H9 (cell line): ENCODE measurements at regions not wholly inside any gene's neighbourhood (a gene's known extent, or its start where the extent isn't known, plus 50 kb on each side); places are given as distances from the start of the nearest gene placed in this dataset.

Source experiments
- DNase-seq: peaks from one replicate; pipeline ENCODE4 v3.0.0-alpha.2; 2017
- H2AFZ ChIP-seq: one replicate; pipeline ENCODE4 v1.6.1; 2013; ENCODE audit warnings: mild to moderate bottlenecking, low read length, control low read depth, moderate library complexity
- H2AK5ac ChIP-seq: 2 replicates; pipeline ENCODE4 v1.6.1; 2013; ENCODE audit warnings: low read length, control low read depth, mixed read lengths; ENCODE audit not compliant: insufficient read length
- H2BK120ac ChIP-seq: one replicate; pipeline ENCODE4 v1.6.1; 2013; ENCODE audit warnings: low read depth, mild to moderate bottlenecking, low read length, control low read depth, inconsistent platforms; ENCODE audit not compliant: poor library complexity, severe bottlenecking
- H2BK12ac ChIP-seq: 2 replicates; pipeline ENCODE4 v1.6.1; 2013; ENCODE audit warnings: low read length, control low read depth, mixed read lengths, low read depth; ENCODE audit not compliant: insufficient read length
- H2BK15ac ChIP-seq: 2 replicates; pipeline ENCODE4 v1.6.1; 2013; ENCODE audit warnings: low read depth, low read length, control low read depth
- H2BK20ac ChIP-seq: one replicate; pipeline ENCODE4 v1.6.1; 2013; ENCODE audit warnings: low read depth, mild to moderate bottlenecking, low read length, control low read depth, inconsistent platforms; ENCODE audit not compliant: poor library complexity, severe bottlenecking
- H2BK5ac ChIP-seq: 2 replicates; pipeline ENCODE4 v1.6.1; 2013; ENCODE audit warnings: low read length, control low read depth, mixed read lengths; ENCODE audit not compliant: insufficient read length
- H3K14ac ChIP-seq: 2 replicates; pipeline ENCODE4 v1.6.1; 2013; ENCODE audit warnings: low read length, control low read depth; ENCODE audit not compliant: insufficient read depth
- H3K18ac ChIP-seq: 2 replicates; pipeline ENCODE4 v1.6.1; 2013; ENCODE audit warnings: low read depth, mild to moderate bottlenecking, mixed read lengths, low read length, control low read depth; ENCODE audit not compliant: insufficient read length
- H3K23ac ChIP-seq: 2 replicates; pipeline ENCODE4 v1.6.1; 2013; ENCODE audit warnings: low read length, control low read depth, mixed read lengths, low read depth; ENCODE audit not compliant: insufficient read length
- H3K23me2 ChIP-seq: 2 replicates; pipeline ENCODE4 v1.6.1; 2013; ENCODE audit warnings: low read depth, mild to moderate bottlenecking, mixed read lengths, low read length, control low read depth; ENCODE audit not compliant: insufficient read length, poor library complexity, severe bottlenecking
- H3K27ac ChIP-seq: 2 replicates; pipeline ENCODE4 v1.5.1; 2013; ENCODE audit warnings: low read length, control low read depth, mixed read lengths, low read depth; ENCODE audit not compliant: insufficient read length
- H3K27me3 ChIP-seq: 2 replicates; pipeline ENCODE4 v1.6.1; 2013; ENCODE audit warnings: low read length, control low read depth, inconsistent platforms; ENCODE audit not compliant: insufficient read depth
- H3K4ac ChIP-seq: 2 replicates; pipeline ENCODE4 v1.6.1; 2013; ENCODE audit warnings: low read depth, mild to moderate bottlenecking, control low read depth, inconsistent platforms, low read length, moderate library complexity
- H3K4me1 ChIP-seq: 2 replicates; pipeline ENCODE4 v1.6.1; 2013; ENCODE audit warnings: low read length, control low read depth, inconsistent platforms; ENCODE audit not compliant: insufficient read depth
- H3K4me2 ChIP-seq: 2 replicates; pipeline ENCODE4 v1.6.1; 2013; ENCODE audit warnings: low read length, control low read depth, mixed read lengths; ENCODE audit not compliant: insufficient read length, insufficient read depth
- H3K56ac ChIP-seq: 2 replicates; pipeline ENCODE4 v1.6.1; 2013; ENCODE audit warnings: low read depth, mild to moderate bottlenecking, mixed read lengths, low read length, control low read depth; ENCODE audit not compliant: insufficient read length
- H3K79me1 ChIP-seq: 2 replicates; pipeline ENCODE4 v1.6.1; 2013; ENCODE audit warnings: low read depth, mild to moderate bottlenecking, moderate library complexity, low read length, control low read depth, inconsistent platforms; ENCODE audit not compliant: insufficient read depth, poor library complexity, severe bottlenecking
- H3K79me2 ChIP-seq: 2 replicates; pipeline ENCODE4 v1.6.1; 2013; ENCODE audit warnings: low read length, control low read depth, inconsistent platforms; ENCODE audit not compliant: insufficient read depth
- H3K9ac ChIP-seq: 2 replicates; pipeline ENCODE4 v1.6.1; 2013; ENCODE audit warnings: low read length, control low read depth, mixed read lengths; ENCODE audit not compliant: insufficient read length; ENCODE audit errors: extremely low read depth
- H3K9me3 ChIP-seq: one replicate; pipeline ENCODE4 v1.6.1; 2013; ENCODE audit warnings: low read depth, low read length, inconsistent platforms; ENCODE audit not compliant: control insufficient read depth
- H3T11ph ChIP-seq: one replicate; pipeline ENCODE4 v1.6.1; 2013; ENCODE audit warnings: mild to moderate bottlenecking, low read length, control low read depth, inconsistent platforms
- H4K20me1 ChIP-seq: one replicate; pipeline ENCODE4 v1.6.1; 2013; ENCODE audit not compliant: control insufficient read depth, insufficient read length, insufficient read depth
- H4K5ac ChIP-seq: 2 replicates; pipeline ENCODE4 v1.6.1; 2013; ENCODE audit warnings: low read depth, mild to moderate bottlenecking, mixed read lengths, low read length, control low read depth; ENCODE audit not compliant: insufficient read length
- H4K8ac ChIP-seq: replicated peaks from 2 replicates; pipeline ENCODE4 v1.6.1; 2013; ENCODE audit warnings: low read length, control low read depth, mixed read lengths, low read depth; ENCODE audit not compliant: insufficient read length
- H4K91ac ChIP-seq: 2 replicates; pipeline ENCODE4 v1.6.1; 2013; ENCODE audit warnings: low read depth, mild to moderate bottlenecking, moderate library complexity, mixed read lengths, low read length, control low read depth; ENCODE audit not compliant: insufficient read length
- H3K27ac Mint-ChIP-seq, 3 experiments: 2 replicates in 2 of 3; 3 replicates in 1 of 3; pipeline ENCODE4 v1.8.0; 2020 to 2021; ENCODE audit warnings: mixed read lengths in 3 of 3, mild to moderate bottlenecking in 1 of 3, moderate library complexity in 1 of 3
- H3K27me3 Mint-ChIP-seq: 2 replicates; pipeline ENCODE4 v1.8.0; 2021; ENCODE audit warnings: low read depth, mild to moderate bottlenecking, moderate library complexity, mixed read lengths
- H3K36me3 Mint-ChIP-seq, 3 experiments: 2 replicates in 2 of 3; 3 replicates in 1 of 3; pipeline ENCODE4 v1.8.0; 2020 to 2021; ENCODE audit warnings: low read depth in 3 of 3, mixed read lengths in 3 of 3; ENCODE audit not compliant: insufficient read depth in 1 of 3
- H3K4me1 Mint-ChIP-seq, 2 experiments: 2 replicates each; pipeline ENCODE4 v1.8.0; 2020; ENCODE audit warnings: mixed read lengths in 2 of 2
- H3K4me3 Mint-ChIP-seq, 2 experiments: 2 replicates in 1 of 2; 3 replicates in 1 of 2; pipeline ENCODE4 v1.8.0; 2020 to 2021; ENCODE audit warnings: mild to moderate bottlenecking in 2 of 2, mixed read lengths in 2 of 2, moderate library complexity in 1 of 2
- H3K9me3 Mint-ChIP-seq, 2 experiments: 2 replicates in 1 of 2; 3 replicates in 1 of 2; pipeline ENCODE4 v1.8.0; 2020; ENCODE audit warnings: mild to moderate bottlenecking in 2 of 2, mixed read lengths in 2 of 2, moderate library complexity in 1 of 2
- CTCF ChIP-seq: fragments of 200-600 bp; sonication (generic); conservative IDR thresholded peaks from 3 replicates; pipeline ENCODE4 v1.8.0; 2021; ENCODE audit warnings: antibody characterized with exemption, mild to moderate bottlenecking
- WGBS: extraction: QIAGEN DNeasy Blood & Tissue Kit; methylation state at CpG from one replicate; pipeline ENCODE4 v1.1.7; 2013; ENCODE audit warnings: missing lambda C conversion rate, low lambda C conversion rate, mixed read lengths; ENCODE audit not compliant: insufficient read length; ENCODE audit errors: extremely low coverage; 5-methylcytosine and 5-hydroxymethylcytosine counted together

DNA sequence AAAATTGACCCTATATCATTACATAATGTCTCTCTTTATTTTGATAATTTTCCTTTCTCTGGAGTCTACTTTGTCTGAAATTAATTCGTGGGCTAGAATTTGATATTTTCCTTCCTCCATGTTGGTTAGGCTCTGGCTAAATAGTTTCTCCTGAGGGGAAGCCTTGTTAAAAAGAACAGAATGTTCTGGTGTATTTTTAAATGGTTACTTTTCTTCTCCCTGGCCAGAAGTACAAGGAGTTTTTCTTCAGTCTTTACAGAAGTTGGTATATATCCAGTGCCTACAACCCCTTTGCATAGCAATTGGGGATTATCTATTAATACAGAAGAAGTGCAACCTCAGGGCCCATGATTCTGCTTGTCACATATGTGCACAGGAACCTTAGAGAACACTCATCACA, 185.6 kb upstream of the RAB4A start:
- no CpG with 5 or more reads among the region's 1 CpG for WGBS
- Histone ChIP-seq H3K9ac (no peak overlapping the region), H3K4me1 (peaks cover 2% of the 10 kb centered on the region; the same call in 1 of the 2 replicates), H2BK5ac (no peak overlapping the region), H2BK12ac (no peak overlapping the region), H3K79me2 (no peaks in the 10 kb centered on the region), H3K9me3 (no peaks in the 10 kb centered on the region), H3K23ac (no peak overlapping the region), H3K4ac (no peak overlapping the region), H3K18ac (no peak overlapping the region), H3K27me3 (no peaks in the 10 kb centered on the region), H3T11ph (no peak overlapping the region), H4K5ac (no peak overlapping the region), H2BK120ac (no peak overlapping the region), H2AFZ (no peak overlapping the region), H4K91ac (no peak overlapping the region), H3K56ac (no peak overlapping the region), H3K27ac (no peak overlapping the region), H4K20me1 (no peaks in the 10 kb centered on the region), H3K14ac (no peak overlapping the region), H3K23me2 (no peaks in the 10 kb centered on the region), H3K79me1 (no peaks in the 10 kb centered on the region), H2BK20ac (no peak overlapping the region), H2BK15ac (no peak overlapping the region), H2AK5ac (no peak overlapping the region), H3K4me2 (no peak overlapping the region), H4K8ac (no peak overlapping the region)
- Mint-ChIP-seq H3K4me1 (peaks cover 18 to 27% of the 10 kb centered on the region in 2 experiments), H3K4me3 (no peak overlapping the region), H3K27me3 (no peaks in the 10 kb centered on the region; the same call in none of the 2 replicates), H3K36me3 (peaks cover 10 to 32% (median 16%) of the 10 kb centered on the region in 3 experiments), H3K9me3 (peaks cover 28 to 30% of the 10 kb centered on the region in 2 experiments), H3K27ac (no peak overlapping the region)
- no peak for DNase-seq
- TF ChIP-seq CTCF = no peak
